ENCODE measurements at regions not wholly inside any gene's neighbourhood (a gene's known extent, or its start where the extent isn't known, plus 50 kb on each side); places are given as distances from the start of the nearest gene placed in this dataset.
"Not testable (repeated sequence)": the region's sequence is repeated elsewhere in the genome, so short reads cannot be mapped to it uniquely, and the experiment has no call there.

GRCh38 chr2:239866350-239866749 lies 158.8 kb downstream of the NDUFA10 start:
- no peak for DNase-seq
- no peaks in the 10 kb centered on the region for H3K36me3 ChIP-seq (ENCODE audit: control insufficient read depth in 3 of 3, insufficient read depth in 2 of 3, low read depth in 1 of 3, low read length in 3 of 3)
- H3K27me3 ChIP-seq (ENCODE audit: control insufficient read depth in 3 of 3, insufficient read depth in 3 of 3, low read length in 3 of 3) = no peaks in the 10 kb centered on the region
- no peak overlapping the region for H3K4me3 ChIP-seq (ENCODE audit: low read depth in 1 of 3, low read length in 3 of 3)
- 93 to 96% (median 96%) methylated on average over 1 of the region's 1 CpG for WGBS, 3 donors
- no peak for FAIRE-seq
- no peaks in the 10 kb centered on the region for H3K9me3 ChIP-seq (ENCODE audit: control insufficient read depth in 2 of 2, insufficient read depth in 1 of 2, low read depth in 1 of 2, low read length in 1 of 2)
- no peaks in the 10 kb centered on the region for H3K4me1 ChIP-seq (ENCODE audit: control insufficient read depth in 3 of 3, insufficient read depth in 2 of 3, low read depth in 1 of 3, low read length in 2 of 3)
- no peak overlapping the region for H3K27ac ChIP-seq (ENCODE audit: low read depth in 1 of 3, low read length in 2 of 3)

- H3K27me3 ChIP-seq (ENCODE audit: control insufficient read depth in 3 of 3, insufficient read depth in 3 of 3, low read length in 3 of 3); H3K4me1 ChIP-seq (ENCODE audit: control insufficient read depth in 3 of 3, insufficient read depth in 2 of 3, low read depth in 1 of 3, low read length in 2 of 3); H3K4me3 ChIP-seq (ENCODE audit: low read depth in 1 of 3, low read length in 3 of 3); H3K27ac ChIP-seq (ENCODE audit: low read depth in 1 of 3, low read length in 2 of 3); H3K9me3 ChIP-seq (ENCODE audit: control insufficient read depth in 2 of 2, insufficient read depth in 1 of 2, low read depth in 1 of 2, low read length in 1 of 2); DNase-seq; H3K36me3 ChIP-seq (ENCODE audit: control insufficient read depth in 3 of 3, insufficient read depth in 2 of 3, low read depth in 1 of 3, low read length in 3 of 3); FAIRE-seq: not testable (repeated sequence)
- 83 to 93% (median 92%) methylated on average over 5 of the region's 5 CpGs for WGBS, 3 donors
Measured at GRCh38 chr2:239865856-239866255, 159.3 kb downstream of the NDUFA10 start.

- H3K4me1 ChIP-seq (ENCODE audit: control insufficient read depth in 3 of 3, insufficient read depth in 2 of 3, low read depth in 1 of 3, low read length in 2 of 3) = no peaks in the 10 kb centered on the region
- DNase-seq = no peak
Measured at GRCh38 chr2:239865059-239865639, 160.0 kb downstream of the NDUFA10 start.

GRCh38 chr2:239864247-239865058 lies 160.7 kb downstream of the NDUFA10 start:
- Histone ChIP-seq H3K9me3 (ENCODE audit: control insufficient read depth in 2 of 2, insufficient read depth in 1 of 2, low read depth in 1 of 2, low read length in 1 of 2) (no peaks in the 10 kb centered on the region), H3K27me3 (ENCODE audit: control insufficient read depth in 3 of 3, insufficient read depth in 3 of 3, low read length in 3 of 3) (no peaks in the 10 kb centered on the region), H3K27ac (ENCODE audit: low read depth in 1 of 3, low read length in 2 of 3) (no peak overlapping the region), H3K36me3 (ENCODE audit: control insufficient read depth in 3 of 3, insufficient read depth in 2 of 3, low read depth in 1 of 3, low read length in 3 of 3) (no peaks in the 10 kb centered on the region), H3K4me3 (ENCODE audit: low read depth in 1 of 3, low read length in 3 of 3) (no peak overlapping the region), H3K4me1 (ENCODE audit: control insufficient read depth in 3 of 3, insufficient read depth in 2 of 3, low read depth in 1 of 3, low read length in 2 of 3) (no peaks in the 10 kb centered on the region)
- WGBS, 3 donors = 89 to 94% (median 94%) methylated on average over 26 of the region's 26 CpGs
- no peak for DNase-seq
- FAIRE-seq = no peak

More at GRCh38 chr2:239865059-239865639, 160.0 kb downstream of the NDUFA10 start:
- WGBS, 3 donors = 90 to 94% (median 93%) methylated on average over 41 to 42 of the region's 42 CpGs
- Histone ChIP-seq H3K36me3 (ENCODE audit: control insufficient read depth in 3 of 3, insufficient read depth in 2 of 3, low read depth in 1 of 3, low read length in 3 of 3) (no peaks in the 10 kb centered on the region), H3K9me3 (ENCODE audit: control insufficient read depth in 2 of 2, insufficient read depth in 1 of 2, low read depth in 1 of 2, low read length in 1 of 2) (no peaks in the 10 kb centered on the region), H3K27me3 (ENCODE audit: control insufficient read depth in 3 of 3, insufficient read depth in 3 of 3, low read length in 3 of 3) (no peaks in the 10 kb centered on the region), H3K27ac (ENCODE audit: low read depth in 1 of 3, low read length in 2 of 3) (no peak overlapping the region), H3K4me3 (ENCODE audit: low read depth in 1 of 3, low read length in 3 of 3) (no peak overlapping the region)
- no peak for FAIRE-seq

GRCh38 chr2:239862613-239863012 lies 162.5 kb downstream of the NDUFA10 start:
- no peak for FAIRE-seq
- Histone ChIP-seq H3K27ac (ENCODE audit: low read depth in 1 of 3, low read length in 2 of 3) (no peak overlapping the region), H3K4me3 (ENCODE audit: low read depth in 1 of 3, low read length in 3 of 3) (no peak overlapping the region), H3K4me1 (ENCODE audit: control insufficient read depth in 3 of 3, insufficient read depth in 2 of 3, low read depth in 1 of 3, low read length in 2 of 3) (no peaks in the 10 kb centered on the region), H3K36me3 (ENCODE audit: control insufficient read depth in 3 of 3, insufficient read depth in 2 of 3, low read depth in 1 of 3, low read length in 3 of 3) (no peaks in the 10 kb centered on the region), H3K9me3 (ENCODE audit: control insufficient read depth in 2 of 2, insufficient read depth in 1 of 2, low read depth in 1 of 2, low read length in 1 of 2) (no peaks in the 10 kb centered on the region), H3K27me3 (ENCODE audit: control insufficient read depth in 3 of 3, insufficient read depth in 3 of 3, low read length in 3 of 3) (no peaks in the 10 kb centered on the region)
- DNase-seq = no peak
- WGBS, 3 donors = 56 to 71% (median 70%) methylated on average over 7 of the region's 7 CpGs

- WGBS, 3 donors = 15 to 25% (median 17%) methylated on average over 5 of the region's 5 CpGs
- DNase-seq = no peak
Measured at GRCh38 chr2:239858179-239858578, 167.0 kb downstream of the NDUFA10 start.

GRCh38 chr2:239857591-239857990 lies 167.6 kb downstream of the NDUFA10 start:
- DNase-seq (no peak), FAIRE-seq (no peak)
- H3K27me3 ChIP-seq (ENCODE audit: control insufficient read depth in 3 of 3, insufficient read depth in 3 of 3, low read length in 3 of 3) = no peaks in the 10 kb centered on the region
- WGBS, 3 donors = 92 to 100% (median 96%) methylated on average over 1 of the region's 1 CpG
- H3K36me3 ChIP-seq (ENCODE audit: control insufficient read depth in 3 of 3, insufficient read depth in 2 of 3, low read depth in 1 of 3, low read length in 3 of 3) = no peaks in the 10 kb centered on the region
- no peak overlapping the region for H3K27ac ChIP-seq (ENCODE audit: low read depth in 1 of 3, low read length in 2 of 3)
- no peak overlapping the region for H3K4me3 ChIP-seq (ENCODE audit: low read depth in 1 of 3, low read length in 3 of 3)
- H3K9me3 ChIP-seq (ENCODE audit: control insufficient read depth in 2 of 2, insufficient read depth in 1 of 2, low read depth in 1 of 2, low read length in 1 of 2) = no peaks in the 10 kb centered on the region
- no peaks in the 10 kb centered on the region for H3K4me1 ChIP-seq (ENCODE audit: control insufficient read depth in 3 of 3, insufficient read depth in 2 of 3, low read depth in 1 of 3, low read length in 2 of 3)

More at GRCh38 chr2:239858179-239858578, 167.0 kb downstream of the NDUFA10 start:
- H3K27ac ChIP-seq (ENCODE audit: low read depth in 1 of 3, low read length in 2 of 3) = no peak overlapping the region
- FAIRE-seq = no peak
- no peaks in the 10 kb centered on the region for H3K4me1 ChIP-seq (ENCODE audit: control insufficient read depth in 3 of 3, insufficient read depth in 2 of 3, low read depth in 1 of 3, low read length in 2 of 3)
- H3K4me3 ChIP-seq (ENCODE audit: low read depth in 1 of 3, low read length in 3 of 3) = no peak overlapping the region
- no peaks in the 10 kb centered on the region for H3K36me3 ChIP-seq (ENCODE audit: control insufficient read depth in 3 of 3, insufficient read depth in 2 of 3, low read depth in 1 of 3, low read length in 3 of 3)
- no peaks in the 10 kb centered on the region for H3K9me3 ChIP-seq (ENCODE audit: control insufficient read depth in 2 of 2, insufficient read depth in 1 of 2, low read depth in 1 of 2, low read length in 1 of 2)
- H3K27me3 ChIP-seq (ENCODE audit: control insufficient read depth in 3 of 3, insufficient read depth in 3 of 3, low read length in 3 of 3) = no peaks in the 10 kb centered on the region

- no peak overlapping the region for H3K4me3 ChIP-seq (ENCODE audit: low read depth in 1 of 3, low read length in 3 of 3)
- H3K27ac ChIP-seq (ENCODE audit: low read depth in 1 of 3, low read length in 2 of 3) = no peak overlapping the region
- no peak for DNase-seq
- H3K4me1 ChIP-seq (ENCODE audit: control insufficient read depth in 3 of 3, insufficient read depth in 2 of 3, low read depth in 1 of 3, low read length in 2 of 3) = no peaks in the 10 kb centered on the region
- H3K9me3 ChIP-seq (ENCODE audit: control insufficient read depth in 2 of 2, insufficient read depth in 1 of 2, low read depth in 1 of 2, low read length in 1 of 2) = no peaks in the 10 kb centered on the region
- FAIRE-seq = no peak
- H3K36me3 ChIP-seq (ENCODE audit: control insufficient read depth in 3 of 3, insufficient read depth in 2 of 3, low read depth in 1 of 3, low read length in 3 of 3) = no peaks in the 10 kb centered on the region
- WGBS, 3 donors = 89 to 92% (median 92%) methylated on average over 8 of the region's 8 CpGs
- H3K27me3 ChIP-seq (ENCODE audit: control insufficient read depth in 3 of 3, insufficient read depth in 3 of 3, low read length in 3 of 3) = no peaks in the 10 kb centered on the region
Measured at GRCh38 chr2:239856620-239857285, 168.4 kb downstream of the NDUFA10 start.

All from small intestine (tissue), 7 donors.